ENCODE measurements at regions not wholly inside any gene's neighbourhood (a gene's known extent, or its start where the extent isn't known, plus 50 kb on each side); places are given as distances from the start of the nearest gene placed in this dataset.
A peak's percentile ranks its signal among the peaks of the same experiment; 100 is the strongest.

- TF ChIP-seq DPF2 (IDR thresholded peaks at IDR 0.05) (0 out of 2 replicates have a peak, but pooled peaks have one; percentile 11), SMC3 (IDR thresholded peaks at IDR 0.05; ENCODE audit: borderline replicate concordance, low read length) (peak; percentile 65; the same call in 1 of the 2 replicates), SMARCA5 (IDR thresholded peaks at IDR 0.05) (peak; percentile 61; the same call in 1 of the 2 replicates), ZBED1 (IDR thresholded peaks at IDR 0.05; ENCODE audit: borderline replicate concordance) (no peak), CTCF (IDR thresholded peaks at IDR 0.05 in 2 of 3, conservative IDR thresholded peaks at IDR 0.05 in 1 of 3; ENCODE audit: control insufficient read depth in 2 of 3, extremely low read depth in 1 of 3, insufficient read depth in 1 of 3, low read depth in 3 of 3, low read length in 3 of 3) (peak; percentile 76 to 96 (median 94)), CHD4 (IDR thresholded peaks at IDR 0.05) (no peak), GABPA (IDR thresholded peaks at IDR 0.05; ENCODE audit: low read depth) (no peak), BRCA1 (IDR thresholded peaks at IDR 0.05; ENCODE audit: low read depth, low read length) (no peak), RAD51 (IDR thresholded peaks at IDR 0.05) (no peak), GATAD2B (conservative IDR thresholded peaks at IDR 0.05; ENCODE audit: low read depth) (no peak), YBX1 (IDR thresholded peaks at IDR 0.05) (no peak), MAX (IDR thresholded peaks at IDR 0.05; ENCODE audit: low read depth, low read length) (no peak)
Observed at GRCh38 chr1:10960411-10961299, 51.8 kb upstream of the TARDBP start (continued).

Measured in GM12878 (cell line).